MM.1S (cell line): ENCODE measurements at regions not wholly inside any gene's neighbourhood (a gene's known extent, or its start where the extent isn't known, plus 50 kb on each side); places are given as distances from the start of the nearest gene placed in this dataset.

Experiments
- DNase-seq: peaks from one replicate; pipeline ENCODE4 v3.0.0-alpha.2; 2015
- H2AFZ ChIP-seq: fragments of 300-600 bp; sonication (generic); 2 replicates; pipeline ENCODE4 v1.6.0; 2016; ENCODE audit warnings: antibody characterized with exemption, low read length
- H3F3A ChIP-seq: fragments of 300-600 bp; sonication (generic); 2 replicates; pipeline ENCODE4 v1.6.1; 2016; ENCODE audit warnings: mild to moderate bottlenecking, antibody characterized with exemption, low read length, moderate library complexity, mixed read lengths; ENCODE audit not compliant: insufficient read depth
- H3K27ac ChIP-seq: fragments of 300-600 bp; sonication (generic); 2 replicates; pipeline ENCODE4 v1.5.1; 2016; ENCODE audit warnings: mild to moderate bottlenecking, low read length
- H3K27me3 ChIP-seq: fragments of 300-600 bp; sonication (generic); replicated peaks from 2 replicates; pipeline ENCODE4 v1.6.0; 2016; ENCODE audit warnings: low read length; ENCODE audit not compliant: insufficient read depth
- H3K36me3 ChIP-seq: fragments of 300-600 bp; sonication (generic); replicated peaks from 2 replicates; pipeline ENCODE4 v1.6.1; 2016; ENCODE audit warnings: mild to moderate bottlenecking, low read length, mixed read lengths; ENCODE audit not compliant: insufficient read depth
- H3K4me1 ChIP-seq: fragments of 300-600 bp; sonication (generic); 2 replicates; pipeline ENCODE4 v1.6.1; 2016; ENCODE audit warnings: low read length, mixed read lengths
- H3K4me2 ChIP-seq: fragments of 300-600 bp; sonication (generic); 2 replicates; pipeline ENCODE4 v1.6.0; 2016; ENCODE audit warnings: low read depth, low read length
- H3K4me3 ChIP-seq: fragments of 300-600 bp; sonication (generic); 2 replicates; pipeline ENCODE4 v1.5.1; 2016; ENCODE audit warnings: low read length, mixed read lengths
- H3K79me2 ChIP-seq: fragments of 300-600 bp; sonication (generic); 2 replicates; pipeline ENCODE4 v1.6.1; 2016; ENCODE audit warnings: mixed run types, low read length, mixed read lengths
- H3K9ac ChIP-seq: fragments of 300-600 bp; sonication (generic); 2 replicates; pipeline ENCODE4 v1.6.1; 2016; ENCODE audit warnings: low read length, mixed read lengths
- H3K9me2 ChIP-seq: fragments of 300-600 bp; sonication (generic); replicated peaks from 2 replicates; pipeline ENCODE4 v1.6.1; 2016; ENCODE audit warnings: mild to moderate bottlenecking, low read length, mixed read lengths; ENCODE audit not compliant: insufficient read depth
- H3K9me3 ChIP-seq: fragments of 300-600 bp; sonication (generic); replicated peaks from 2 replicates; pipeline ENCODE4 v1.6.1; 2016; ENCODE audit warnings: mild to moderate bottlenecking, low read length, mixed read lengths; ENCODE audit not compliant: insufficient read depth
- H4K20me1 ChIP-seq: fragments of 300-600 bp; sonication (generic); 2 replicates; pipeline ENCODE4 v1.6.1; 2016; ENCODE audit warnings: mild to moderate bottlenecking, low read length, moderate library complexity, mixed read lengths; ENCODE audit not compliant: insufficient read depth
- CTCF ChIP-seq: fragments of 300-600 bp; sonication (generic); IDR thresholded peaks from 2 replicates; pipeline ENCODE4 v1.5.1; 2016; ENCODE audit warnings: antibody characterized with exemption, low read length, mixed read lengths
- EZH2 ChIP-seq: fragments of 300-600 bp; sonication (generic); optimal IDR thresholded peaks from 2 replicates; pipeline ENCODE3; 2017; ENCODE audit warnings: low read depth, mild to moderate bottlenecking, antibody characterized with exemption, low read length, mixed read lengths
- EZH2phosphoT487 ChIP-seq: fragments of 300-600 bp; sonication (generic); IDR thresholded peaks from 2 replicates; pipeline ENCODE4 v1.6.1; 2018; ENCODE audit warnings: antibody characterized with exemption, low read length

DNA sequence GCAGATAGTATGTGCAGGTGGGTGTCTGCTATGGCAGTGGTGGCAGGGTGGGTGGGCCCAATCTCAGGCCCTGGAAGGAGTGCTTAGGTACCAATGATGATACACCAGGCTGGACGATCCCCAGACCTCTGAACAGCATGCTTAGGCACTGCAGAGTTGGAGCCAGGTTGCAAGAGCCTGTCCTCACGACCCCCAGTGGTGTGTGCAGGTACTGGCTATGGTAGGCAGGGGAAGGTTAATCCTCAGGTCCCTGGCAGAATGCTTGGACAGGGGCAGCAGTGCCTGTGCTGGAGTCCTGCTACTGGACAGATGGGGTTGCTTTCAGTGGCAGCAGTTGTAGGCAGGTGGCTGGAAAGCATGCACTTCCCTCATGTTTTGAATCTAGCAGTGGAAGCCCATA lies 100.5 kb upstream of the NEK7 start:
- Histone ChIP-seq H3K27me3 (no peaks in the 10 kb centered on the region), H3K4me2 (no peak overlapping the region)
- peak; percentile 26 for DNase-seq

GRCh38 chr1:198064181-198064580 lies 92.6 kb upstream of the NEK7 start:
- no peak overlapping the region for H2AFZ ChIP-seq
- H3K4me2 ChIP-seq: no peak overlapping the region
- H3K27ac ChIP-seq: no peak overlapping the region
- H3K9me2 ChIP-seq: no peaks in the 10 kb centered on the region
- H4K20me1 ChIP-seq: no peaks in the 10 kb centered on the region
- no peaks in the 10 kb centered on the region for H3K27me3 ChIP-seq
- H3K9ac ChIP-seq: no peak overlapping the region
- H3K4me3 ChIP-seq: no peak overlapping the region
- no peaks in the 10 kb centered on the region for H3K79me2 ChIP-seq
- TF ChIP-seq CTCF (no peak), EZH2 (no peak), EZH2phosphoT487 (no peak)
- no peaks in the 10 kb centered on the region for H3F3A ChIP-seq
- H3K9me3 ChIP-seq: no peaks in the 10 kb centered on the region
- H3K36me3 ChIP-seq: no peaks in the 10 kb centered on the region
- DNase-seq: no peak
- peaks cover 14% of the 10 kb centered on the region for H3K4me1 ChIP-seq

More for the DNA sequence above, 100.5 kb upstream of the NEK7 start:
- Histone ChIP-seq H3K36me3 (no peaks in the 10 kb centered on the region), H3K9me2 (no peaks in the 10 kb centered on the region), H3K9me3 (no peaks in the 10 kb centered on the region), H3K27ac (no peak overlapping the region), H3K4me1 (peaks cover 6% of the 10 kb centered on the region; the same call in 1 of the 2 replicates), H3K79me2 (no peaks in the 10 kb centered on the region), H3K4me3 (no peak overlapping the region), H3K9ac (no peak overlapping the region), H2AFZ (no peak overlapping the region), H3F3A (no peaks in the 10 kb centered on the region), H4K20me1 (no peaks in the 10 kb centered on the region)
- TF ChIP-seq CTCF (peak; percentile 40), EZH2 (no peak)

- no peak overlapping the region for H3K9ac ChIP-seq
- no peak overlapping the region for H3K4me3 ChIP-seq
- no peak overlapping the region for H3K4me2 ChIP-seq
- no peaks in the 10 kb centered on the region for H3K9me2 ChIP-seq
- H3K36me3 ChIP-seq: no peaks in the 10 kb centered on the region
- peaks cover 14% of the 10 kb centered on the region for H3K4me1 ChIP-seq
- no peak overlapping the region for H2AFZ ChIP-seq
- no peaks in the 10 kb centered on the region for H3K9me3 ChIP-seq
- no peaks in the 10 kb centered on the region for H3K79me2 ChIP-seq
- TF ChIP-seq EZH2 (no peak), CTCF (no peak), EZH2phosphoT487 (no peak)
- no peak for DNase-seq
- H3F3A ChIP-seq: no peaks in the 10 kb centered on the region
- H3K27me3 ChIP-seq: no peaks in the 10 kb centered on the region
- H3K27ac ChIP-seq: no peak overlapping the region
- no peaks in the 10 kb centered on the region for H4K20me1 ChIP-seq
Observed at GRCh38 chr1:198068285-198068684, 88.5 kb upstream of the NEK7 start.
